SK-N-SH (cell line): ENCODE measurements at regions not wholly inside any gene's neighbourhood (a gene's known extent, or its start where the extent isn't known, plus 50 kb on each side); places are given as distances from the start of the nearest gene placed in this dataset.

Experiments used
- CTCF ChIP-seq: fragments of 200-600 bp; sonication (generic); IDR thresholded peaks from 2 replicates; pipeline ENCODE4 v1.6.1; 2017; ENCODE audit warnings: antibody characterized with exemption, mild to moderate bottlenecking, moderate library complexity
- ELF1 ChIP-seq: IDR thresholded peaks from 2 replicates; pipeline ENCODE4 v1.4.0; 2012
- FOXJ3 ChIP-seq: sonication (generic); formaldehyde crosslinking; IDR thresholded peaks from 2 replicates; pipeline ENCODE4 v1.5.1; 2020; ENCODE audit warnings: mild to moderate bottlenecking, missing genetic modification reagents
- MXI1 ChIP-seq: IDR thresholded peaks from 2 replicates; pipeline ENCODE4 v1.6.1; 2012; ENCODE audit warnings: mild to moderate bottlenecking, low read depth, low read length, improper control_type of control experiment
- POLR2AphosphoS5 ChIP-seq: IDR thresholded peaks from 2 replicates; pipeline ENCODE4 v1.6.1; 2012; ENCODE audit warnings: low read depth, low read length
- RAD21 ChIP-seq: IDR thresholded peaks from 2 replicates; pipeline ENCODE4 v1.6.1; 2012; ENCODE audit warnings: mild to moderate bottlenecking, low read length
- TAF1 ChIP-seq: IDR thresholded peaks from 2 replicates; pipeline ENCODE4 v1.6.1; 2012; ENCODE audit warnings: low read depth, mild to moderate bottlenecking, low read length, moderate library complexity, borderline replicate concordance
- USF2 ChIP-seq: fragments of 150-350 bp; IDR thresholded peaks from 2 replicates; pipeline ENCODE4 v1.6.1; 2017; ENCODE audit warnings: antibody characterized with exemption, low read length, low read depth, borderline replicate concordance

- no peak for TF ChIP-seq POLR2AphosphoS5
- TF ChIP-seq RAD21: no peak
- TF ChIP-seq FOXJ3 (CRISPR knock-in tag): no peak
- TF ChIP-seq USF2: no peak
- no peak for TF ChIP-seq CTCF
- TF ChIP-seq MXI1: no peak
- TF ChIP-seq ELF1: no peak
- TF ChIP-seq TAF1: no peak
These were observed 316.3 kb upstream of the CNR1 start for GRCh38 chr6:88482465-88482864.
